Stimulated activated naive B cell treated with anti-CD40 and anti-IgM and Interleukin-4, amounts not matched to agents 10 μg/mL and 1 μg/mL and 100 μg/mL, for 72 hours (primary cell): ENCODE measurements at regions not wholly inside any gene's neighbourhood (a gene's known extent, or its start where the extent isn't known, plus 50 kb on each side); places are given as distances from the start of the nearest gene placed in this dataset.
"Not testable (repeated sequence)": the region's sequence is repeated elsewhere in the genome, so short reads cannot be mapped to it uniquely, and the experiment has no call there.

Experiments
- ATAC-seq, 2 donors: fragments of 150-1000 bp; cut with Tn5 transposase; replicated peaks; 2 replicates each; pipeline ENCODE4 v1.10.0; 2021; ENCODE audit warnings: moderate library complexity in 1 of 2
- DNase-seq: peaks from one replicate; pipeline ENCODE4 v3.0.0; 2021
- H3K27ac Mint-ChIP-seq: one replicate; pipeline ENCODE4 v1.8.0; 2022; ENCODE audit warnings: mild to moderate bottlenecking, mixed read lengths
- H3K27me3 Mint-ChIP-seq, 2 donors: one replicate each; pipeline ENCODE4 v1.8.0; 2022; ENCODE audit warnings: mixed read lengths in 2 of 2
- H3K36me3 Mint-ChIP-seq, 2 donors: one replicate each; pipeline ENCODE4 v1.8.0; 2022; ENCODE audit warnings: mixed read lengths in 2 of 2, mild to moderate bottlenecking in 1 of 2
- H3K4me1 Mint-ChIP-seq, 2 donors: one replicate each; pipeline ENCODE4 v1.8.0; 2022; ENCODE audit warnings: mixed read lengths in 2 of 2, mild to moderate bottlenecking in 1 of 2
- H3K4me3 Mint-ChIP-seq, 2 donors: one replicate each; pipeline ENCODE4 v1.8.0; 2022; ENCODE audit warnings: mild to moderate bottlenecking in 2 of 2, mixed read lengths in 2 of 2, moderate library complexity in 1 of 2
- H3K9me3 Mint-ChIP-seq, 2 donors: one replicate each; pipeline ENCODE4 v1.8.0; 2022; ENCODE audit warnings: mixed read lengths in 2 of 2, mild to moderate bottlenecking in 1 of 2

DNA sequence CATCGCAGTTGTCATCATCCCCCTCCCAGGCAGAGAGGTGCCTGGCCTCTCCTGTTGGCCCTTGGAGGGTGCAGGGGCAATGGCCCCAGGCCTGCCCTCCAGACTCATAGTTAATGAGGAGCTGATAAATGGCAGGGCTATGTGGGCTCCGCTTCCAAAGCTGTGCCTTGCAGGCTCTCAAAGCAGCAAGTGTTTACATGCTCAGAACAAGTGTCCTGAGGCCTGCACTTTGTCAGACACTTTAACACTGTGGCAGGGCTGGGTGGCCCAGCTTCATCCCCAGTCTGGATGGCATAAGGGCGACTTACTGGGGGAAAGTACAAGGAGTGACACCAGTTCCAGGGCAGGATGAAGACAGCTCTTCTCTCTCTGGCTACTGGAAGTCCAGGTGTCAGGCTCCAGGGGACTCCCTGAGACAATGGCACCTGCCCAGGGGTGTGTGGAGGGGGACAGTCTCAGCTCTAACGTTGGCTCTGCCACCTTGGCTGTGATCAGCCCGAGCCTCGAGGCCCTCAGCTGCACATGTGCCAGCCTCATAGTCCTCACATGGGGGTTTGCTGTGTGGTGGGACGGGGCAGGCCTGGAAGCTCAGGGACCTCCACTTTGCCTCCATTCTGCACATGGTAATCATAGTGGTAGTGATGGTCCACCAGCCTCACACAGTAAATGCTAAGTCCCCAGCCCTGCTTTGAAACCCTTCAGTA is 153.4 kb downstream of the BARX1 start:
- H3K36me3 Mint-ChIP-seq: peaks cover 0 to 3% of the 10 kb centered on the region in 2 donors
- H3K4me1 Mint-ChIP-seq: no peaks in the 10 kb centered on the region
- peaks cover 14 to 18% of the 10 kb centered on the region in 2 donors for H3K9me3 Mint-ChIP-seq

DNA sequence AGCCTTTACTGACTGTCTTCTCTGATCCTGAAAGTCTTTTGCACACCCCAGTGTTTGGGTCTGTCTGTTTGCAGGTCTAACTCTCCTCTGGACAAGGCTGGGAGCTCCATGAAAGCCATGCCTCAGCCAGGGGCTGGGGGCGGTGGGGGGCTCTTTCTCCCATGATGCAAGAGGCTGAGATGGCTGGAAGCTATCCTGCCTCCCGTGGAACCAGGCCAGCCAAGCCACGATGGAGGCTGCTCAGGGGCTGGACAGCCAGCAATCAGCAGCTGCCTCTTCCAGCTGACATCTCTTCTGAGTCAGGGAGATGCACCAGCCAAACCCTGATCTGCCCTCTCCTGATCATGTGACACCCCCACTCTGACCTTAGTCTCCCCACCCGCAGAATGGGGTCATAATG is 154.0 kb downstream of the BARX1 start:
- H3K9me3 Mint-ChIP-seq: peaks cover 12 to 17% of the 10 kb centered on the region in 2 donors
- H3K36me3 Mint-ChIP-seq: peaks cover 0 to 3% of the 10 kb centered on the region in 2 donors
- DNase-seq (no peak), ATAC-seq (no peak)
- H3K27me3 Mint-ChIP-seq: peaks cover 20 to 41% of the 10 kb centered on the region in 2 donors
- H3K4me3 Mint-ChIP-seq: no peak overlapping the region
- H3K4me1 Mint-ChIP-seq: no peaks in the 10 kb centered on the region
- H3K27ac Mint-ChIP-seq: no peak overlapping the region

More for the DNA sequence above, 153.4 kb downstream of the BARX1 start:
- Mint-ChIP-seq H3K27ac (no peak overlapping the region), H3K4me3 (no peak overlapping the region), H3K27me3 (peaks cover 17 to 40% of the 10 kb centered on the region in 2 donors)
- no peak for ATAC-seq
- DNase-seq: no peak

DNA sequence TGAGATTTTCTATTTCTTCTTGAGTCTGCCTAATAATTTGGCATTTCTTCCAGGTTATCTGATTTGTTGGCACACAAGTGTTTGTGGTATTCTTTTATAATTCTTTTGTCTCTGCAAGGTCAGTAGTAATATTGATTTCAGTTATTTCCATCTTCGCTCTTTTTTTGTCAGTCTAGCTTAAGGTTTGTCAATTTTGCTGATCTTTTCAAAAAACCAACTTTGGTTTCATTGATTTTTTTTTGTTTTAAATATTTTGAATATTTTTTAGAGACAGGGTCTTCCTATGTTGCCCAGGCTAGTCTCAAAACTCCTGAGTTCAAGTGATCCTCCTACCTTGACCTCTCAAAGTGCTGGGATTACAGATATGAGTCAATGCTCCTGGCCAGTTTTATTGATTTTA is 162.8 kb downstream of the BARX1 start:
- Mint-ChIP-seq H3K36me3 (no peaks in the 10 kb centered on the region), H3K4me3 (no peak overlapping the region), H3K4me1 (no peaks in the 10 kb centered on the region), H3K27me3 (peaks cover 22 to 28% of the 10 kb centered on the region in 2 donors), H3K9me3 (peaks cover 2 to 5% of the 10 kb centered on the region in 2 donors), H3K27ac (no peak overlapping the region)
- ATAC-seq (no peak), DNase-seq (no peak)

DNA sequence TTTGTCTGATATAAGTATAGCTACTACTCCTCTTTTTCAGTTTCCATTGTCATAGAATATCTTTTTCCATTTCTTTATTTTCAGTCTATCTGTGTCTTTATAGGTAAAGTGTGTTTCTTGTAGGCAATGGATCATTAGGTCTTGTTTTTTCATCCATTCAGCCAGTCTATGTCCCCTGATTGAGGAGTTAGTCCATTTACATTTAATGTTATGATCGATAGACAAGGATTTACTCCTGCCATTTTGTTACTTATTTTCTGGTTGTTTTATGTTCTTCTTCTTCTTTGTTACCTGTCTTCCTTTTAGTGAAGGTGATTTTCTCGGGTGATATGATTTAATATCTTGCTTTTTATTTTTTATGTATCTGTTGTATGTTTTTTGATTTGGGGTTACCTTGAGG is 169.0 kb downstream of the BARX1 start:
- H3K4me1 Mint-ChIP-seq: no peaks in the 10 kb centered on the region
- no peak for DNase-seq
- H3K27me3 Mint-ChIP-seq: peaks cover 41 to 54% of the 10 kb centered on the region in 2 donors
- no peak overlapping the region for H3K27ac Mint-ChIP-seq
- H3K36me3 Mint-ChIP-seq: no peaks in the 10 kb centered on the region
- H3K4me3 Mint-ChIP-seq: no peak overlapping the region
- peaks cover 21 to 25% of the 10 kb centered on the region in 2 donors for H3K9me3 Mint-ChIP-seq
- no peak for ATAC-seq

DNA sequence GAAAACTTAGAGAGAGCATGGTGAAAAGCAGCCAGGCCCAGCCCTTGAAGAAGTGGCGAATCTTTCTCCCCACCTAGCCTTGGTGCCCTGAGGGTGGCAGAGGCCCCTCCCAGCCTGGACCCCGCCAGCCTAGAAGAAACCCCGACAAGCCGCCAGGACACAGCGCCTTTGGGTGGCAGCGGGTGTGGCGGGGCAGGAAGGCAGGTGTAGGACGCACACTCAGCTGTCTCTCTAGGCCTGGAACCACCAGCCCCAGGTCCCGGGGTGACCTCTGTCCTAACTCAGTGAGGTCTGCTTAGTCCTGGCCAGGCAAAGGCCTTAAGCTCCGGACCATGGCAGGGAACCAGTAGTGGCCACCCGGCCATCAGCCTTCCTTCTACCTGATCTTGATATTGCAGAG is 178.3 kb downstream of the BARX1 start:
- Mint-ChIP-seq H3K9me3 (peaks cover 0 to 1% of the 10 kb centered on the region in 2 donors), H3K27ac (no peak overlapping the region), H3K27me3 (peaks cover 10 to 18% of the 10 kb centered on the region in 2 donors), H3K4me1 (no peaks in the 10 kb centered on the region), H3K36me3 (no peaks in the 10 kb centered on the region), H3K4me3 (no peak overlapping the region)
- DNase-seq: no peak
- no peak for ATAC-seq

DNA sequence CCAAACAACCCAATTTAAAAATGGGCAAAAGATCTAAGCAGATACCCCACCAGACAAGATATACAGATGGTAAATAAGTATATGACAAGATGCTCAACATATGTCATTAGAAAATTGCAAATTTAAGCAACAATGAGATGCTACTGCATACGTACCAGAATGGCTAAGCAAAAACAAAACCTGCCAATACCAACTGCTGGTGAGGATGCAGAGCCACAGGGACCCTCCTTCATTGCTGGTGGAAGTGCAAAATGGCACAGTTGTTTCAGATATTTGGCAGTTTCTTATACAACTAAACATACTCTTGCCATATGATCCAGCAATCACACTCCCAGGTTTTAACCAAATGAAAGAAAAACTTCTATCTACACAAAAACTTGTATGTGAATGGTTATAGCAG is 178.9 kb downstream of the BARX1 start:
- Mint-ChIP-seq H3K9me3 (peaks cover 0 to under 1% of the 10 kb centered on the region in 2 donors), H3K27me3 (peaks cover 8 to 15% of the 10 kb centered on the region in 2 donors), H3K4me1 (no peaks in the 10 kb centered on the region), H3K27ac (no peak overlapping the region), H3K4me3 (no peak overlapping the region), H3K36me3 (no peaks in the 10 kb centered on the region)
- ATAC-seq (no peak), DNase-seq (no peak)

DNA sequence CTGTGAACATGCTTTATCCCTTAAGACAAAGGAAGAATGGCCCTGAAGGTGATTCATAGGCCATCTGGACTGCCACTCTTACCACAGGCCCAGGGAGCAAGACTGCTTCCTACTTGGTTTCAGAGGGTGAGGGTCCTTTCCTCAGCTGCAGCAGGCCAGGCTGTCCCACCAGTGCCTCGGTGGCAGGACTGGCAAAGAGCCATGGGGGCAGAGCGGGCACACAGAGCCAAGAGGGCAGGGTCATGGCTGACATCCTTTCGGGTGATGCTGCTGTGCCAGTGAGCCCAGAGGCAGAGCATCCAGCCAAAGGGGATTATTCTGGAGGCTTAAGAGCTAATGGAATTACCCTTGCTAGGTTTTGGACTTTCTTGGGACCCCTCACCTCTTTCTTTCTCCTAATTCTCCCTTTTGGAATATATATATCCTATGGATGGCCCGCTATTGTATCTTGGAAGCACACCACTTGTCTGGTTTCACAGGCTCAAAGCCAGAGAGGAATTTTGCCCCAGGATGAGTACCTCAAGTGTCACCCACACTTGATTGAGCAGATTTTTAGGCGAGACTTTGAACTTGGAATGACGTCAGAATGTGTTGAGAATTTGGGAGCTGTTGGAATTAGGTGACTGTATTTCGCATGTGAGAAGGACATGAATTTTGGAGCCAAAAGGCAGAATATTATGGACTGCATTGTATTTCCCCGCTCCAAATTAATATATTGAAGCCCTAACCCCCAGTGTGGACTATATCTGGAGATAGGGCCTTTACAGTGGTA is 180.6 kb downstream of the BARX1 start:
- ATAC-seq (no peak), DNase-seq (no peak)
- Mint-ChIP-seq H3K9me3 (peaks cover 2 to 3% of the 10 kb centered on the region in 2 donors), H3K4me1 (no peaks in the 10 kb centered on the region), H3K27ac (no peak overlapping the region), H3K27me3 (peaks cover 6 to 10% of the 10 kb centered on the region in 2 donors), H3K36me3 (no peaks in the 10 kb centered on the region), H3K4me3 (no peak overlapping the region)

DNA sequence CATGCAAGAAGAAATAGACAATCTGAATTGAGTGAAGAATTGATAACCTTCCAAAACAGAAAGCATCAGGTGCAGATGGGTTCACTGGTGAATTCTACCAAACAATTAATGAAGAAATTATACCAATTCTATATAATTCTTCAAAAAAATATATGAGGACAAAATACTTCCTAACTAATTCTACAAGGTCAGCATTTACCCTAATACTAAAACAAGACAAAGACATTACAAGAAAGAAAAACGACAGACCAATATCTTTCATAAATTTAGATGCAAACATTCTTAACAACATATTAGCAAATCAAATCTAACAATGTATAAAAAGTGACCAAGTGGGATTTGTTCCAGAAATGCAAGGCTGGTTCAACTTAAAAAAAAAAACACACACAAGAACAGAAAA is 183.9 kb downstream of the BARX1 start:
- Mint-ChIP-seq H3K9me3 (peaks cover 3 to 4% of the 10 kb centered on the region in 2 donors), H3K4me1 (no peaks in the 10 kb centered on the region), H3K27me3 (peaks cover 6 to 16% of the 10 kb centered on the region in 2 donors), H3K36me3 (no peaks in the 10 kb centered on the region), H3K27ac (no peak overlapping the region), H3K4me3 (no peak overlapping the region)
- ATAC-seq: no peak
- no peak for DNase-seq

DNA sequence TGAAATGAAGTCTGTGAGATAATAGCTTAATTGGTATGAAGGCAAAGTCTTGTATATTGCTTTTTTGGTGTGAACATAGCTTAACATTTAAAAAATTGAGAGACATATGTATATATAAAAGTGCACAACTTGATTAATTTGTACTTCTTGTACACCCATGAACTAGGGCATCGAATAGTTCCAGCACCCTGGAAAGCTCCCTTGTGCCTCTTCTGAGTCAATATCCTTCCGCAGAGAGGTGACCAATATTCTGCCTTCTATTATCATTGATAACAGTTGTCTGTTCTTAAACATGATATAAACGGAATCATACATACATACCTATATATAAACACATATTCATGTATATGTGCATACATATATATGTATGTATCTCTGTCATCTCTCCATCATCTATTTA is 185.4 kb downstream of the PHF2 start:
- no peaks in the 10 kb centered on the region for H3K4me1 Mint-ChIP-seq
- ATAC-seq (no peak), DNase-seq (no peak)
- no peaks in the 10 kb centered on the region for H3K36me3 Mint-ChIP-seq
- no peak overlapping the region for H3K4me3 Mint-ChIP-seq
- no peak overlapping the region for H3K27ac Mint-ChIP-seq
- H3K9me3 Mint-ChIP-seq: peaks cover 10 to 18% of the 10 kb centered on the region in 2 donors
- H3K27me3 Mint-ChIP-seq: peaks cover 0 to 9% of the 10 kb centered on the region in 2 donors

DNA sequence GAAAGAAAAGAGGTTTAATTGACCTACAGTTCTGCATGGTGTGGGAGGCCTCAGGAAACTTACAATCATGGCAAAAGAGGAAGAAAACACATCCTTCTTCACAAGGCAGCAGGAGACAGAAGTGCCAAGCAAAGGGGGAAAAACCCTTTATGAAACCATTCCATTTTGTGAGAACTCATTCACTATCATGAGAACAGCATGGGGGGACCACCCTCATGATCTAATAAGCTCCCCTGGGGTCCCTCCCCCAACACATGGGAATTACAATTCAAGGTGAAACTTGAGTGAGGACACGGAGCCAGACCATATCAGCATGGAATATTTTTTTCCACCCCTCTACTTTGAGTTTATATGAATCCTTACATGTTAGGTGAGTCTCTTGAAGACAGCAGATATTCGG is 173.7 kb downstream of the PHF2 start:
- Mint-ChIP-seq H3K4me1 (no peaks in the 10 kb centered on the region), H3K27ac (no peak overlapping the region), H3K27me3 (peaks cover 2 to 21% of the 10 kb centered on the region in 2 donors)

DNA sequence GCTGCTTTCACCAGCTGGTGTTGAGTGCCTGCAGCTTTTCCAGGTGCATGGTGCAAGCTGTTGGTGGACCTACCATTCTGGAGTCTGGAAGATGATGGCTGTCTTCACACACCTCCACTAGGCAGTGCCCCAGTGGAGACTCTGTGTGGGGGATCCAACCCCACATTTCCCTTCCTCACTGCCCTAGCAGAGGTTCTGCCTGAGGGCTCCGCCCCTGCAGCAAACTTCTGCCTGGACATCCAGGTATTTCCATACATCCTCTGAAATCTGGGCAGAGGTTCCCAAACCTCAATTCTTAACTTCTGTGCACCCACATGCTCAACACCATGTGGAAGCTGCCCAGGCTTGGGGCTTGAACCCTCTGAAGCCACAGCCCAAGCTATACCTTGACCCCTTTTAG is 172.4 kb downstream of the PHF2 start:
- H3K4me1 Mint-ChIP-seq, H3K27ac Mint-ChIP-seq, ATAC-seq, DNase-seq, H3K27me3 Mint-ChIP-seq, H3K4me3 Mint-ChIP-seq: not testable (repeated sequence)
- Mint-ChIP-seq H3K9me3 (peaks cover 45 to 48% of the 10 kb centered on the region in 2 donors), H3K36me3 (peaks cover 8 to 19% of the 10 kb centered on the region in 2 donors)

More for the DNA sequence above, 173.7 kb downstream of the PHF2 start:
- Mint-ChIP-seq H3K9me3 (peaks cover 49 to 51% of the 10 kb centered on the region in 2 donors), H3K36me3 (peaks cover 8 to 22% of the 10 kb centered on the region in 2 donors), H3K4me3 (no peak overlapping the region)
- ATAC-seq (no peak), DNase-seq (no peak)

DNA sequence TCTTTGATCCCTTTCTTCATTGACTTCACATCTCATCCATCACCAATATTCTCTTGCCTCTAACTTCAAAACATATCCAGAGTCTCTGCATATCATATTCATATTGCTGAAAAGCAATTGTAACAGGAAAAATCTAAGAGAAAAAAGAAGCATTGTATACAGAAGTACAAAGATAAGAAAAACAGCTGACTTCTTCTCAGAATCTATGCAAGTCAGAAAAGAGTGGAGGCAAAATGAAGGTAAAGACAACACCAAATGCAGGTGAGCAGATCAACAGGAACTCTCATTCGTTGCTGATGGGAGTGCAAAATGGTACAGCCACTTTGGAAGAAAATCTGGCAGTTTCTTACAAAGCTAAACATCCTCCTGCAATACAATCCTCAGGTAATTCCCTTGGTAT is 155.6 kb downstream of the PHF2 start:
- no peak for ATAC-seq
- H3K36me3 Mint-ChIP-seq: peaks cover 2 to 3% of the 10 kb centered on the region in 2 donors
- H3K4me1 Mint-ChIP-seq: no peaks in the 10 kb centered on the region
- peaks cover 32% of the 10 kb centered on the region in 2 donors for H3K9me3 Mint-ChIP-seq
- H3K27me3 Mint-ChIP-seq: peaks cover 28 to 41% of the 10 kb centered on the region in 2 donors
- no peak overlapping the region for H3K27ac Mint-ChIP-seq
- H3K4me3 Mint-ChIP-seq: no peak overlapping the region
- no peak for DNase-seq

DNA sequence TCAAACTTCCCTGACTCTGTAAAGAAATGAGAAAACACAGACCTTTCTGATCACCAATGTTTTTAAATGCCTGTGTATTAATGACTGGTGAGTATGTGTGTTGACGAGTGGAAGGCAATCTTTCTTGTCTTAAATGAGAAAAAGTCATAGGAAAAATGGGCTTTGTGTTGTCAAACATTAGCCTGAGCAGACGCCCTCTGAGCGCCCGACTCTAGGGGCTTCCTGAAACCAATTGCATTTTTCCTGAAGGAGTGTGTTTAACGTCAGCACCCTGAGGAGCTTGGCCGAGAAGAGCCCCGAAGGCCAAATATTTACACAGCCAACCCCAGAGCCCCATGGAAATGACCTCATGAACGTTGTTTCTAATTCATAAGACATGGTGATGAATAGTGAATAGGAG is 154.3 kb downstream of the PHF2 start:
- Mint-ChIP-seq H3K27ac (no peak overlapping the region), H3K4me1 (no peaks in the 10 kb centered on the region), H3K27me3 (peaks cover 33 to 51% of the 10 kb centered on the region in 2 donors), H3K4me3 (no peak overlapping the region), H3K36me3 (peaks cover 2 to 3% of the 10 kb centered on the region in 2 donors), H3K9me3 (peaks cover 28 to 32% of the 10 kb centered on the region in 2 donors)
- no peak for ATAC-seq
- DNase-seq: no peak

DNA sequence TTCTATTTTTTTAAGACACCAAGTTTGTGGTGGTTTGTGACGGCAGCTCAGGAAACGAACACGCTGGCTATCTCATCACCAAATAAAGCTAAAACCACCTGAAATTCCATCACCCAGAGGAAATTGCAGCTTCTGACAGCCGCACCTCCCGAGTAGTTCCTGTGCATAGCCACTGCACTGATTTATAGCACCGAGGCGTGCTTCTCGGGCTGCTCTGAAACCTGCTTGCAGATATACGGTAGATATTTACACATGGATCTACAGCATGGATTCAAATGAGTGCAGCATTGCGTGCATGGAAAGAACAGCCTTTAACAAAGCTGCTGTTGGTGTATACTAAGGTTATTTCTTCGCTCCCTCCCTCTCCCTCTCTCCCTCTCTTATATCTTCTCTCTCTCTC is 153.8 kb downstream of the PHF2 start:
- ATAC-seq (no peak), DNase-seq (no peak)
- H3K36me3 Mint-ChIP-seq: peaks cover 2 to 3% of the 10 kb centered on the region in 2 donors
- no peak overlapping the region for H3K4me3 Mint-ChIP-seq
- no peak overlapping the region for H3K27ac Mint-ChIP-seq
- H3K27me3 Mint-ChIP-seq: peaks cover 33 to 51% of the 10 kb centered on the region in 2 donors
- H3K4me1 Mint-ChIP-seq: no peaks in the 10 kb centered on the region
- peaks cover 25 to 28% of the 10 kb centered on the region in 2 donors for H3K9me3 Mint-ChIP-seq
